ENCODE measurements at regions not wholly inside any gene's neighbourhood (a gene's known extent, or its start where the extent isn't known, plus 50 kb on each side); places are given as distances from the start of the nearest gene placed in this dataset.
A peak's percentile ranks its signal among the peaks of the same experiment; 100 is the strongest.
"Not testable (repeated sequence)": the region's sequence is repeated elsewhere in the genome, so short reads cannot be mapped to it uniquely, and the experiment has no call there.

GRCh38 chr1:94362466-94363058 is 55.6 kb upstream of the ABCD3 start:
- no peak for DNase-seq

- no peak for DNase-seq
Measured at GRCh38 chr1:94358630-94359599, 59.3 kb upstream of the ABCD3 start.

DNA sequence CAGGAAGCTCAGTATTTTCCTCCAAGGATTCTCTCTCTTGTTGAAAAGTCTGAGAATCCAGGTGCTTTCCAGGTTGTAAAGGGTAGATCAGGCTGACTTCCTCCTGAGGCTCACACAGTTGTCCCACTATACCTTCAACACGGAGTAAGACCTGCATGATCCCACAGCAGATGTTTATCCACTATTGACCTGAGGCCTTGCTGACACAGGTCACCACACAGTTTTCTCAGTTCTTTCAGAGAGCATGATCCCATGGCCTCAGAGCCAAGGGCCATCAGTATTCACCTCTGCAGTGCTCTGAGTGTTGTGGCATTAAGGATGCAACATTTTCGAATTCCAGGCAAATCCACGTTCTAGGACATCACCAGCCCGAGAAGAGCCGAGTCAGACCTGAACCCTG is 60.5 kb upstream of the ABCD3 start:
- no peak for DNase-seq

- DNase-seq: no peak
Measured at GRCh38 chr1:94355485-94355980, 62.7 kb upstream of the ABCD3 start.

- DNase-seq: peak; percentile 77
Measured at GRCh38 chr1:94351481-94351880, 66.7 kb upstream of the ABCD3 start.

DNA sequence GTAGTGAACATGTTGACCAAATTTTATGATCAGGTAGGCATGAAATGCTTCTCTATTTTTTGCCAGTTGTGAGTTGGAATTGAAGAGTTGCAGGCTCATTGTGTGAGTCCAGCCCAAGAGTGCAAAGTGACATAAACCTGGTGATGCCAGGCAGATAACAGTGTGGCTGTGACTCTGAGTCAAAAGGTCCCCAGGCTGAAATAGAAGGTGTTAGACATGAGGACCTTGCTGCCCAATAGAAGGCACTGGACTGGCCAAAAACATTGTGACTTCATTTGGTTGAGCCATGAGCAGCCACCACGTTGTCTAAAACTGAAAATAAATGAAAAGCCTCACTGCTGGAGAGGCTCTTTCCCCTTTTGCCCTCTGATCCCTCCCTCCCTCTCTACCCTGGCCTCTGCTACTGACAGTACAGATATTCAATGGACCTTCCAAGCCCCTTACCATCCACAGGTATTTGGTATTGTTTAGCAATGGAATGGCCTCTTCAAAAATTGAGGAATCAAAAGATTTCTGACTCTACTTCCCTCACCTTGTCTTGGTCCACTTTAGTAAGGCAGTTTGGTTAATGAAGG is 67.8 kb upstream of the ABCD3 start:
- DNase-seq: no peak

DNA sequence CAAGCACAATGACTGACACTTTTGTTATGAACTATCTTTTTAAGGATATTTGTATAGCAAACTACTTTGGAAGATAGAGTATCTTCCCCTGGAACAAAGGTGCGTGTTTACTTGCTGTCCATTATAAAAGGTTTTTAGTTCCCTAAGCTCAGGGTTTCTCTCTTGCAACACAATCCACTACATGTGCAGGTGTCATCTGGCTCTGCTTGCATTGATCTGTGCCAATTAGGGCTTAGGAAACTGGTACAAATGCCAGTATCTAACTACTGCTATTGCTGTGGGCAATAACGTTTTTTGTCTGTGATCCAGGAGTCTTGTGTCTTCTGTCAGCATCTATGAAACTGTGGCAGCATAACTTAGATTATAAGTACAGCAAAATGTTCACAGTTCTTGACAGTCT is 68.3 kb upstream of the ABCD3 start:
- no peak for DNase-seq

- DNase-seq: not testable (repeated sequence)
Measured at GRCh38 chr1:94348386-94348785, 69.8 kb upstream of the ABCD3 start.

DNA sequence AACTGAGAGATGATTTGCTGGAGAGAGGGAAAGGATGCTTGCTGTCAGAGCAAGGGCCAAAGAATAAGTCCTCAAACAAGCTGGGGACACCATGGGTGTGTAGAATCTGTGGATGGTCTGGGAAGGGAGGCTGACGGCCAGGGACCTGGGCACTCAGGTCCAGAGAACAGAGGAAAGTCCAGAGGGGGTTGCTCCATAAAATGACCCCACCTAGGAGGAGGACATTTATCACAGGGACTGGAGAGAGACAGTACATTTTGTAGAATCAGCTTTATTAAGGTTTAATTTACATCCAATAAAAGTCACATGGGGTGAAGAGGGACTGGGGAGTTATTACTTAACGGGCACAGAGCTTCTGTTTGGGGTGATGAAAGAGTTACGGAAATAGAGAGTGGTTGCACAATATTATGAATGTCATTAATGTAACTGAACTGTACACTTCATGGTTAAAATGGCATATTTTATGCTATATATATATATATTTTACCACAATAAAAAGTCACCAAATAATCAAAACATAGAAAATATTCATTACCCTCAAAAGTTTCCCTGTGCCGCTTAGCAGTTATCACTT is 73.0 kb upstream of the ABCD3 start:
- no peak for DNase-seq

DNA sequence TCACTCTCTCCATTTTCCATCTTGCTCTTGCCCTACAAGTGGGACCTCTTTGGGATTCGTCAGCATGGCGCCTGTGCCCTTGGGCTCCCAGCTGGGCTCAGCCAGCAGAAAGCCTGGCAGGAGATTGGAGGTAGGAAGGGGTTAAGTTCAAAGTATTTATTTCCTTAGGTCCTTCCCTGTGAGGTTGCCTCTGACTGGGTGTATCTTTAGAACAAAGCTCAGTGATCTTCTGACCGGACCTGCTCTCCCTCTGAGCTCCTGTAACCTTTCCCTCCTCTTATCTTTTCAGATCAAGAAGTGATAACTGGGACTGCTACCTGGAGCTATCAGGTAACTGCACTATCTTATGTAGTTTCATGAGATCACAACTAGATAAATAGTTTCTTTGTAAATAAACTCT is 75.8 kb upstream of the ABCD3 start:
- DNase-seq: no peak

DNA sequence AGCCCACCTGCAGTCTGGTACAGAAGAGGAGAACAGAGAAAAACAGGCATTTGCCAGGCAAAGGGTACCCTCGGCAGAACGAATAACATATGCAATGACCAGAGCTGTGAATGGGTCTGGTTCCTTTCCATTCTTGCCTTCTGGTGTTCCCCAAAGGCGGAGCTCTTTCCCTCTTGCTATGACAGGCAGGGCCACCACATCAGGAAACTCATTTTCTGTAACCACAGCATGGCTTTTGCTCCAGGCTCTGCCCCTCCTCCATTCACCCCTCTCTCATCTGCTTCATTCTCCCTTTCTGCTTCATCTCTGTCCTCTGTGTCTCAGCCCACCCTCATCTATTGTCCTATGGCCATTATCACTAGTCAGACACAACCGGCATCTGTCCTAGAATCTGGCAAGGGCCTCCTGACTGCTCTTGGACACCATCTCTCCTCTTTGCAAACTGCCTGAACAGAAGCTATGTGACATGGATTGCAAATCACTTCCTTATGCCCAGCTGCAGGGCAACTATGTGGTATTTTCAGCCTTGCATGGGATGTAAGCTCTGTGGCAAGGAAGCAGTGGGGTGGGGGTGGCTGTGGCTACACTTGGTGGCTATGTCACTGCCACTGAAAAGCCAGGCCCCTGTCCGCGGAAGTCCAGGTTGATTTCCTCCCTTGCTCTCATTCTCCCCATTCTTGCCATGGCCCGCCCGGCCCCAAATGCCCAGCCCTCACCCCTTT is 78.8 kb upstream of the ABCD3 start:
- no peak for DNase-seq

- no peak for DNase-seq
Measured at GRCh38 chr1:94336991-94337390, 81.2 kb upstream of the ABCD3 start.

DNA sequence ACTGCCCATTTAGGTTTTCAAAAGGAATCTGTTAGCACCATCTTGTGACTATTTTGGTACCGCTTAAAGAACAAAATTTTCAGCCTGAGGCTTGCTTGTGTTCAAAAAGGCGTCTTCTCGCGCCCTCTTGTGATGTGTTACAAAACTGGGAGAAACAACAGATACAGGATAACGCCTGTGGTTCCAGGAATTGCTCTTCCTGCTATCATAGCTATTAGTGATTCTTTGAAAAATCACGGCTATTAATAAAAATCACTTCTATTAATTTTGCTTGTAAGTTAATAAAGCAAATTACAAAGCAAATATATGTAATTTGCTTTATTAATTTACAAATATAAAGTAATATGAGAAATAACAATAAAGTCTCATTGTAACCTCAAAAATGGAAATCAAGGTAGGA is 82.2 kb upstream of the ABCD3 start:
- peak; percentile 87 for DNase-seq

DNA sequence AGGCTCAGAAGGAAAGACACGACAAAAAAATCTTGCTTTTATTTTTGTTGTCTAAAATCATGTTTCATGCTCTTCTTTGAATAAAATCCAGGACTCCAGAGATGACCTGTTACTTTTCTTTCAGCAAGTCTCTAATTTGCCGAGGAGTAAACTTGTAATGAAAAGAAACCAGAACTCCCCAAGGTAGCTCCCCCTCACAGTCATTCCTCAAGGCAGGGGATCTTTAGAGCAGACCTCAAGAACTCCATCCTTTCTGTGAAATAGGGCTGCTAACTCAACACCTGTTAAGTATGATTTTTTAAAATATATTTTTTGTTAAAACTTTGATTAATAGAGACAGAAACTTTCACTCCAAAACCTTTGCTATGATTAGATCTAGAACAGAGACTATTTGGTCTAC is 82.7 kb upstream of the ABCD3 start:
- DNase-seq: no peak

GRCh38 chr1:94334764-94335163 is 83.4 kb upstream of the ABCD3 start:
- no peak for DNase-seq

GRCh38 chr1:94332952-94333351 is 85.2 kb upstream of the ABCD3 start:
- peak; percentile 66 for DNase-seq

DNA sequence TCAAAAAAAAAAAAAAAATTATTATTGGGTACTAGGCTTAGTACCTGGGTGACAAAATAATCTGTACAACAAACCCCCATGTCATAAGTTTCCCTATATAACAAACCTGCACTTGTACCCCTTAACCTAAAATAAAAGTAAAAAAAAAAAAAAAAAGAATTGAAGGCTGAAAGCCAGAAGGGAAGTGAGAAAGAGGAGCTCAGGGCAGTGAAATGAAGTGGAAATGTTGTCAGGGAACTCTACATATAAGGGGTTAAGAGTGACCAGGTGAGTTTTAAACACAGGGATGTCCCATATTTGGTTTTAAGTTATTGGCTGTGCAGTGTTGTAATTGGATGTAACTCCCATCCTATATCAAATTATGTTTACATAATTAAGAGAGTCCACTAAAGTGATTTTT is 85.7 kb upstream of the ABCD3 start:
- no peak for DNase-seq

GRCh38 chr1:94329986-94330385 is 88.2 kb upstream of the ABCD3 start:
- peak; percentile 39 for DNase-seq

- no peak for DNase-seq
Measured at GRCh38 chr1:94329276-94329675, 88.9 kb upstream of the ABCD3 start.

DNA sequence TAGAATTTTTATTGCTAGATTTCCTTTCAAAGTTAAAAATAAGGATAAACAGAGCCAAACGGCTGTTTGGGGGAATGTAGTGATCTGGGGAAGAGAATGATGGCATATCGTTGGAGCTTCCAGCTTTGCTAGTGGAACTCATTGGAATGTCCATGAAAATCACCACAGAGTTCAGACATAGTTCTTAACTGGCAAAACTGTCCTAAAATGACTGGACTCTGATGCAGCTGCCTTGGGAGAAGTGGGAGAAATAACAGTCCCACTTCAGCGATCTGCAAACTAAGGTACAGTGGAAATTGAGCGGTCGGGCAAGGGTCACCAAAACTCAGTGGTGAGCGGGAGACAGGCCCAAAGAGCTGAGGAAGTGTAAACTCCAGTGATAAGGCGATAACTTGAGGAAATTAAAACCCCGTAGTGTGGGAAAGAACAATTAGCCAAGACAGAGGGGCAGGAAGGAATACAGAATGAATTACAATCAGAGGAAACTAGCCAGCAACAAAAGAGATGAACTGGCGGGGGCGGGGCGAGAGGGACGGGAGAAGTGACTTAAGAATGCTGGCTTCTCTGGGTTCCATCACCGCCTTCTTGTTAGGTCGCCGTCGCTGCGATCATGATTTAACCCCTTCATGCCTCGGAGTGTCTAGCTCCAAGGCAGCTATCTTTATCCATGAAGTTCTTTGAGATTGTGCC is 89.8 kb upstream of the ARHGAP29 start:
- DNase-seq: peak; percentile 10

GRCh38 chr1:94326329-94326728 is 88.9 kb upstream of the ARHGAP29 start:
- peak; percentile 41 for DNase-seq

Measured in NCI-H69 (cell line).